ENCODE measurements at regions not wholly inside any gene's neighbourhood (a gene's known extent, or its start where the extent isn't known, plus 50 kb on each side); places are given as distances from the start of the nearest gene placed in this dataset. TPM values are rescaled to one million over a fixed set of nuclear protein-coding genes. Genes with fewer than 3 reads are reported as not detected.

GRCh38 chr1:24980836-24981630 lies 51.0 kb upstream of the RUNX3 start:
- DNase-seq = peak in 1 of 5 donors; percentile 43

More at GRCh38 chr1:24980836-24981630, 51.0 kb upstream of the RUNX3 start:
- peaks cover 0 to 4% (median 0%) of the 10 kb centered on the region in 3 donors for H3K9me3 ChIP-seq (ENCODE audit: control insufficient read depth in 2 of 3, insufficient read depth in 1 of 3, low read length in 3 of 3)
- no peak overlapping the region for H3K9ac ChIP-seq (ENCODE audit: low read length in 3 of 3)
- TF ChIP-seq CTCF (IDR thresholded peaks at IDR 0.05; ENCODE audit: borderline replicate concordance, extremely low read depth, insufficient read depth) = no peak
- intact Hi-C loops (cut with DNase I) = no loop called here
- H3K4me1 ChIP-seq (ENCODE audit: control insufficient read depth in 2 of 3, insufficient read depth in 2 of 3, low read depth in 1 of 3, low read length in 3 of 3) = no peaks in the 10 kb centered on the region
- no peak overlapping the region for H3K4me3 ChIP-seq (ENCODE audit: low read length in 3 of 3)
- no peak overlapping the region for H3K27ac ChIP-seq (ENCODE audit: low read depth in 2 of 2, low read length in 2 of 2)
- no peaks in the 10 kb centered on the region for H3K36me3 ChIP-seq (ENCODE audit: control insufficient read depth in 2 of 3, insufficient read depth in 3 of 3, low read length in 3 of 3)
- H3K27me3 ChIP-seq (ENCODE audit: control insufficient read depth, insufficient read depth, low read length) = no peaks in the 10 kb centered on the region
- FAIRE-seq = no peak

Small RNAs in the stretch of these regions (microRNA-seq; reads per million reads assigned to microRNA genes)
- not detected for gene MIR4425
